Astrocyte (in vitro differentiated cells and primary cell): ENCODE measurements at regions not wholly inside any gene's neighbourhood (a gene's known extent, or its start where the extent isn't known, plus 50 kb on each side); places are given as distances from the start of the nearest gene placed in this dataset.
A peak's percentile ranks its signal among the peaks of the same experiment; 100 is the strongest.

ENCODE experiments used
- DNase-seq: peaks from one replicate; pipeline ENCODE4 v3.0.0-alpha.2; 2010; ENCODE audit warnings: low read depth
- FAIRE-seq: peaks from 2 replicates; lab custom pipeline; 2011; peaks lifted over from hg19 to GRCh38; lab: Jason Lieb, UNC
- H2AFZ ChIP-seq: 2 replicates; pipeline ENCODE4 v1.6.0; 2012; ENCODE audit warnings: low read depth, low read length, inconsistent platforms
- H3K27ac ChIP-seq: 2 replicates; pipeline ENCODE4 v1.5.1; 2011; ENCODE audit warnings: low read depth, low read length, inconsistent platforms
- H3K27me3 ChIP-seq: 2 replicates; pipeline ENCODE4 v1.6.0; 2011; ENCODE audit warnings: low read length, inconsistent platforms; ENCODE audit not compliant: insufficient read depth
- H3K36me3 ChIP-seq: 2 replicates; pipeline ENCODE4 v1.5.1; 2011; ENCODE audit warnings: low read length, inconsistent platforms; ENCODE audit not compliant: insufficient read depth
- H3K4me1 ChIP-seq: 2 replicates; pipeline ENCODE4 v1.5.1; 2011; ENCODE audit warnings: low read length, inconsistent platforms; ENCODE audit not compliant: insufficient read depth
- H3K4me2 ChIP-seq: 2 replicates; pipeline ENCODE4 v1.6.0; 2012; ENCODE audit warnings: low read length, inconsistent platforms
- H3K4me3 ChIP-seq: 2 replicates; pipeline ENCODE4 v1.5.1; 2011; ENCODE audit warnings: low read depth, mild to moderate bottlenecking, low read length, inconsistent platforms; ENCODE audit not compliant: insufficient read depth
- H3K79me2 ChIP-seq: 2 replicates; pipeline ENCODE4 v1.6.0; 2012; ENCODE audit warnings: mild to moderate bottlenecking, low read length, inconsistent platforms; ENCODE audit not compliant: insufficient read depth
- H3K9ac ChIP-seq: 2 replicates; pipeline ENCODE4 v1.6.0; 2012; ENCODE audit warnings: mild to moderate bottlenecking, low read length, inconsistent platforms
- H3K9me3 ChIP-seq: 2 replicates; pipeline ENCODE4 v1.5.1; 2012; ENCODE audit warnings: low read depth, mild to moderate bottlenecking, low read length, inconsistent platforms; ENCODE audit not compliant: insufficient read depth
- H4K20me1 ChIP-seq: 2 replicates; pipeline ENCODE4 v1.6.0; 2012; ENCODE audit warnings: low read length, inconsistent platforms; ENCODE audit not compliant: insufficient read depth
- H3K27ac Mint-ChIP-seq: one replicate; pipeline ENCODE4 v1.8.0; 2021; ENCODE audit warnings: mild to moderate bottlenecking, mixed read lengths; ENCODE audit not compliant: unreplicated experiment
- H3K27me3 Mint-ChIP-seq: one replicate; pipeline ENCODE4 v1.8.0; 2021; ENCODE audit warnings: low read depth, mixed read lengths; ENCODE audit not compliant: unreplicated experiment
- H3K36me3 Mint-ChIP-seq: one replicate; pipeline ENCODE4 v1.8.0; 2021; ENCODE audit warnings: low read depth, mixed read lengths; ENCODE audit not compliant: unreplicated experiment
- H3K4me1 Mint-ChIP-seq: one replicate; pipeline ENCODE4 v1.8.0; 2021; ENCODE audit warnings: low read depth, mixed read lengths; ENCODE audit not compliant: unreplicated experiment
- H3K4me3 Mint-ChIP-seq: one replicate; pipeline ENCODE4 v1.8.0; 2021; ENCODE audit warnings: mild to moderate bottlenecking, moderate library complexity, mixed read lengths; ENCODE audit not compliant: unreplicated experiment
- H3K9me3 Mint-ChIP-seq: one replicate; pipeline ENCODE4 v1.8.0; 2021; ENCODE audit warnings: mild to moderate bottlenecking, mixed read lengths; ENCODE audit not compliant: unreplicated experiment
- EZH2 ChIP-seq: IDR thresholded peaks from 2 replicates; pipeline ENCODE4 v1.6.1; 2012; ENCODE audit warnings: mild to moderate bottlenecking, low read length, inconsistent platforms; ENCODE audit not compliant: insufficient read depth
- TF ChIP-seq, protein P1 (sequence below): IDR thresholded peaks from 2 replicates; pipeline ENCODE4 v1.5.1; 2011; ENCODE audit warnings: low read depth, mild to moderate bottlenecking, inconsistent platforms, low read length, moderate library complexity; ENCODE audit not compliant: insufficient read depth

DNA sequence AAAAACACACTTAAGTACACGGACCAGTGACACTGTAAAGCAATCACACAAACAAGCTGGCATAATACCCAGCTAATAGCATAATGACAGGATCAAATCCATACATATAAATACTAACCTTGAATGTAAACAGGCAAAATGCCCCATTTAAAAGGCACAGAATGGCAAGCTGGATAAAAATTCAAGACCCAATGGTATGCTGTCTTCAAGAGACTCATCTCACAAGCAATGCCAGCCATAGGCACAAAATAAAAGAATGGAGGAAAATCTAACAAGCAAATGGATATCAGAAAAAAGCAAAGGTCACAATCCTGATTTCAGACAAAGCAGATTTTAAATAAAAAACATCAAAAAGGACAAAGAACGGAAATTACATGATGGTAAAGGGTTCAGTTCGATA lies 79.1 kb upstream of the PTGFR start:
- Histone ChIP-seq H3K4me1 (no peaks in the 10 kb centered on the region), H3K9ac (no peak overlapping the region), H2AFZ (no peak overlapping the region), H3K36me3 (no peaks in the 10 kb centered on the region), H3K4me3 (no peak overlapping the region), H3K79me2 (no peaks in the 10 kb centered on the region), H4K20me1 (no peaks in the 10 kb centered on the region), H3K27me3 (no peaks in the 10 kb centered on the region), H3K4me2 (no peak overlapping the region), H3K27ac (no peak overlapping the region), H3K9me3 (peaks cover 2% of the 10 kb centered on the region)
- no peak overlapping the region for H3K4me3 Mint-ChIP-seq
- H3K4me1 Mint-ChIP-seq = no peaks in the 10 kb centered on the region
- H3K9me3 Mint-ChIP-seq = peaks cover 12% of the 10 kb centered on the region
- DNase-seq (no peak), FAIRE-seq (no peak)
- H3K27ac Mint-ChIP-seq = no peak overlapping the region
- H3K27me3 Mint-ChIP-seq = no peaks in the 10 kb centered on the region
- TF ChIP-seq, protein P1, sequence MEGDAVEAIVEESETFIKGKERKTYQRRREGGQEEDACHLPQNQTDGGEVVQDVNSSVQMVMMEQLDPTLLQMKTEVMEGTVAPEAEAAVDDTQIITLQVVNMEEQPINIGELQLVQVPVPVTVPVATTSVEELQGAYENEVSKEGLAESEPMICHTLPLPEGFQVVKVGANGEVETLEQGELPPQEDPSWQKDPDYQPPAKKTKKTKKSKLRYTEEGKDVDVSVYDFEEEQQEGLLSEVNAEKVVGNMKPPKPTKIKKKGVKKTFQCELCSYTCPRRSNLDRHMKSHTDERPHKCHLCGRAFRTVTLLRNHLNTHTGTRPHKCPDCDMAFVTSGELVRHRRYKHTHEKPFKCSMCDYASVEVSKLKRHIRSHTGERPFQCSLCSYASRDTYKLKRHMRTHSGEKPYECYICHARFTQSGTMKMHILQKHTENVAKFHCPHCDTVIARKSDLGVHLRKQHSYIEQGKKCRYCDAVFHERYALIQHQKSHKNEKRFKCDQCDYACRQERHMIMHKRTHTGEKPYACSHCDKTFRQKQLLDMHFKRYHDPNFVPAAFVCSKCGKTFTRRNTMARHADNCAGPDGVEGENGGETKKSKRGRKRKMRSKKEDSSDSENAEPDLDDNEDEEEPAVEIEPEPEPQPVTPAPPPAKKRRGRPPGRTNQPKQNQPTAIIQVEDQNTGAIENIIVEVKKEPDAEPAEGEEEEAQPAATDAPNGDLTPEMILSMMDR = no peak
- no peak for TF ChIP-seq EZH2
- H3K36me3 Mint-ChIP-seq = no peaks in the 10 kb centered on the region

DNA sequence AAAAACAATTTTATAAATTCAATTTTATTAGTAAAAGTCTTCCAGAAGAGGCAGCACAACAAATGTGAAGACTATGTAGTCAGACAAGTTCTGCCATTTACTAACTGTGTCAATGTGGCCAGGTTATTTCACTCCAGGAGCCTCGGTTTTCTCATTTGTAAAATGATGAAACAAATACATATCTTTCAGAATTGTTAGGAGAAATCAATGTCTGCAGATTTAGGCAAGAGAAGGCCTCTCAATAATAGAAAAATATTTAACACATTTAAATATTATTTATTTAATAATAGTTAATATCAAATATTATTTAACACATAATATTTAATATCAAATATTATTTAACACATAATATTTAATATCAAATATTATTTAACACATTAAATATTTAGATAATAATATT lies 75.6 kb upstream of the PTGFR start:
- no peak overlapping the region for H3K4me3 ChIP-seq
- FAIRE-seq (no peak), DNase-seq (no peak)
- H3K27ac ChIP-seq = no peak overlapping the region
- TF ChIP-seq, protein P1 = no peak
- TF ChIP-seq EZH2 = no peak
- H3K4me2 ChIP-seq = no peak overlapping the region
- H3K79me2 ChIP-seq = no peaks in the 10 kb centered on the region
- no peaks in the 10 kb centered on the region for H3K36me3 ChIP-seq
- Mint-ChIP-seq H3K9me3 (peaks cover 12% of the 10 kb centered on the region), H3K4me1 (no peaks in the 10 kb centered on the region), H3K36me3 (no peaks in the 10 kb centered on the region), H3K27me3 (no peaks in the 10 kb centered on the region), H3K27ac (no peak overlapping the region), H3K4me3 (no peak overlapping the region)
- no peaks in the 10 kb centered on the region for H3K27me3 ChIP-seq
- no peaks in the 10 kb centered on the region for H4K20me1 ChIP-seq
- no peak overlapping the region for H2AFZ ChIP-seq
- no peaks in the 10 kb centered on the region for H3K9me3 ChIP-seq
- no peaks in the 10 kb centered on the region for H3K4me1 ChIP-seq
- no peak overlapping the region for H3K9ac ChIP-seq

DNA sequence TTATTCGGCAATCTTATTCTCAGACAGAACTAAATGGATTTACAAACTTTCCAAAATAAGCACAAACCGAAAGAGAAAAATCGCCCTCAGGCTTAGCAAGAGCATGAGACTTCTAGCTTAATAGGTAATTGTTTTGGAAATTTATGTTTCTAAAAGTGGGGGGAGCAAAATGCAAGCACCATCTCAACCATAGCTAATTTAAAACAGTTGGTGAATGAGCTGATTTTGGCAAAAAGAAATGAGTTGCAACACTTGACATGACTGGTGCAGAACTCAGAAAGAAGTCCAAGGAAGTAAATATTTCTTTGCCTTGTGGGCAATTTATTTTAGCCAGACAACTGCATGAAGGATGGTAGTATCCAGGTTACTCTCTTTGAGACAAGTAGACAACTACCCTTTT lies 71.5 kb upstream of the PTGFR start:
- no peak overlapping the region for H3K27ac ChIP-seq
- no peaks in the 10 kb centered on the region for H3K36me3 ChIP-seq
- H3K4me3 ChIP-seq = no peak overlapping the region
- H3K27ac Mint-ChIP-seq = no peak overlapping the region
- H3K4me3 Mint-ChIP-seq = no peak overlapping the region
- no peaks in the 10 kb centered on the region for H3K79me2 ChIP-seq
- peaks cover 2% of the 10 kb centered on the region for H3K27me3 ChIP-seq
- H3K4me1 ChIP-seq = no peaks in the 10 kb centered on the region
- H3K4me1 Mint-ChIP-seq = no peaks in the 10 kb centered on the region
- TF ChIP-seq EZH2 = no peak
- TF ChIP-seq, protein P1 = no peak
- DNase-seq (peak; percentile 92), FAIRE-seq (no peak)
- H3K36me3 Mint-ChIP-seq = no peaks in the 10 kb centered on the region
- no peak overlapping the region for H2AFZ ChIP-seq
- no peaks in the 10 kb centered on the region for H3K27me3 Mint-ChIP-seq
- H3K9me3 Mint-ChIP-seq = no peaks in the 10 kb centered on the region
- peak overlapping the region; percentile 40 for H3K4me2 ChIP-seq
- no peaks in the 10 kb centered on the region for H3K9me3 ChIP-seq
- H4K20me1 ChIP-seq = no peaks in the 10 kb centered on the region
- H3K9ac ChIP-seq = no peak overlapping the region
